ENCODE measurements at regions not wholly inside any gene's neighbourhood (a gene's known extent, or its start where the extent isn't known, plus 50 kb on each side); places are given as distances from the start of the nearest gene placed in this dataset.

GRCh38 chr1:4227986-4228385 is 327.9 kb upstream of the C1orf174 start:
- TF ChIP-seq CTCF (IDR thresholded peaks at IDR 0.05; ENCODE audit: extremely low read depth in 1 of 2, insufficient read depth in 1 of 2, low read depth in 1 of 2, low read length in 2 of 2) (no peak), EZH2 (IDR thresholded peaks at IDR 0.05; ENCODE audit: borderline replicate concordance, low read depth, low read length, severe bottlenecking) (no peak), POLR2AphosphoS5 (IDR thresholded peaks at IDR 0.05; ENCODE audit: insufficient read depth, low read depth, low read length) (no peak), GATA2 (IDR thresholded peaks at IDR 0.05; ENCODE audit: insufficient read depth, insufficient read length, low read depth, low read length) (no peak), POLR2A (IDR thresholded peaks at IDR 0.05; ENCODE audit: low read depth, low read length) (no peak), JUN (IDR thresholded peaks at IDR 0.05; ENCODE audit: borderline replicate concordance, insufficient read depth, insufficient read length, low read depth) (no peak)
- TF ChIP-seq, protein P1, sequence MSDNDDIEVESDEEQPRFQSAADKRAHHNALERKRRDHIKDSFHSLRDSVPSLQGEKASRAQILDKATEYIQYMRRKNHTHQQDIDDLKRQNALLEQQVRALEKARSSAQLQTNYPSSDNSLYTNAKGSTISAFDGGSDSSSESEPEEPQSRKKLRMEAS (IDR thresholded peaks at IDR 0.05; ENCODE audit: insufficient read depth, insufficient read length): no peak
